Renal cortex interstitium (tissue), 11 donors: ENCODE measurements at regions not wholly inside any gene's neighbourhood (a gene's known extent, or its start where the extent isn't known, plus 50 kb on each side); places are given as distances from the start of the nearest gene placed in this dataset.
"Not testable (repeated sequence)": the region's sequence is repeated elsewhere in the genome, so short reads cannot be mapped to it uniquely, and the experiment has no call there.

ENCODE experiments used
- DNase-seq, 11 donors: peaks; one replicate each; pipeline ENCODE4 v3.0.0-alpha.2; 2013; ENCODE audit warnings: low read depth in 9 of 11, low spot score in 4 of 11; ENCODE audit errors: extremely low read depth in 1 of 11

- DNase-seq: no peak
These were observed 731.0 kb downstream of the EPHA7 start for GRCh38 chr6:92688342-92688741.

DNA sequence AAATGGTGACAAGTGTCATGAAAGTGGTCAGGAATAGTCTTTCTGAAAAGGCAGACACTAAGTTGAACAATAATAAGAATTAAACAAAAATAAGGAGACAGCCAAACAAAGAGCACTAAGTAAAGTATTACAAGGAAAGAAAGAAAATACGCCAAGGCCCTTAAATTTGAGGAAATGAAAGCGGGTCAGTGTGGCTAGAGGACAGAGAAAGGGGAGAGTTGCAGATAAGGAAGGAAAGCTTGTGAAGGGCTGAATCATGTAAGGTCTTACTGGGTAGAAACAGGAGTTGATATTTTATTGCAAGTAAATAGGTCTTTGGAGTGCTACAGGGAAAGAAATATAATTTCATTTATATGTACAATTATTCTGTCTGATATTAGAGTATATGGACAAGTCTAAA, 732.1 kb downstream of the EPHA7 start:
- no peak for DNase-seq

GRCh38 chr6:92684386-92684785, 735.0 kb downstream of the EPHA7 start:
- no peak for DNase-seq

DNA sequence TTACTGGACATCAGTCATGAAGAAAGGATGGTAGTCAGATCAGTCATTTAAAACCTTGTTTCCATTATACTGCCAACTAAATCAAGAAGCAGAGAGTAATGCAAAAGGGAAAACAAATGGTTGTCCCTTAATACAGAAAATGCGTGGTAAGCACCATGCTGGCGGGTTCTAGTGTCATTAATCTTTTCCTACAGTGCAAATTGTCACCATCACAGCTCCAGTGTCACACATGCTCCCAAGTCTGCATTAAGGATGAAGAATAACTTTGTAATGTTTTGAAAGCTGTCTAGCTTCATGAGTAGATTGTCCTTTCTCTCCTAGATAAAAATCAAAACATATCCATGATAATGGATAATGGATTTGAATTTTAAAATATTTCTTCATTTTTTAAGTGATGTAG, 735.6 kb downstream of the EPHA7 start:
- DNase-seq: no peak

DNA sequence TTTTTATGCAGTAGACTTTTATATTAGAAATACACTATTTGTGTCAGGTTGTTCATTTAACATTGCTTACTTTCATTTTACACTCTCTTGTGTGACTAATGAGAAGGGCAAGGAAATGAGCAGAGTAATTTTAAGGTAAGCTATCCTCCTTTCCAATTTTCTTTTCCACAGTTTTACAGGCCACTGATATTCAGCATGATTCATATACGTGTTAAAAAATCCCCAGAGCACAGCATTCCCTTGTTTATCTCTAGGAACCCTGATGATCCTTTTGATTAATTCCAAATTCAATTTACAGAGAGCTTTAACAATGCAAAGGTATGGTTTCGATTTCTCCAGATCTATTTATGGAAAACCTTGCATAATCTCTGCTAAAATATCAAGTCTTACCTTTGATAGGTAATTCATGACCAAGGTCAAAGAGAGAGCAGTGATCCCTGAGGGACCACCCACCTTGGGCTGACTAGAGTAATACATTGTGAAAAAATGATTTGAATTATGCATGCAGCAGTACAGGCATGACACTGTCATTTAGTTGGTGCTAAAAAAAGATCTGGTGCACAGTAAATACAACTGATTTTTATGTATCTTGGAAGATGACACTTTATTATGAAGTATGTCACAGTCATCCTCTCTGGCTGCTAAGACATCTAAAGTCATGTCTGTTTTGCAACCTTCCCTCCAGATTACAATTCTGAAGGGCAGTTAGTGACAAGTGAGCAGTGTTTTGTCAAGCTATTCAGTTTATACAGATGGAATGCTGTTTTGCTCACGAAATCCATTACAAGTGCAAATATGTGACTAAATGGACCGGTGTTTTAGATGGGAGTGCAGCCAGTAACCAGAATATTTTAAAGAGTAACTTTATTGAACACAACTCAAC, 736.6 kb downstream of the EPHA7 start:
- DNase-seq: peak in 1 of 11 donors; percentile 3

GRCh38 chr6:92681401-92681800, 738.0 kb downstream of the EPHA7 start:
- no peak for DNase-seq

DNA sequence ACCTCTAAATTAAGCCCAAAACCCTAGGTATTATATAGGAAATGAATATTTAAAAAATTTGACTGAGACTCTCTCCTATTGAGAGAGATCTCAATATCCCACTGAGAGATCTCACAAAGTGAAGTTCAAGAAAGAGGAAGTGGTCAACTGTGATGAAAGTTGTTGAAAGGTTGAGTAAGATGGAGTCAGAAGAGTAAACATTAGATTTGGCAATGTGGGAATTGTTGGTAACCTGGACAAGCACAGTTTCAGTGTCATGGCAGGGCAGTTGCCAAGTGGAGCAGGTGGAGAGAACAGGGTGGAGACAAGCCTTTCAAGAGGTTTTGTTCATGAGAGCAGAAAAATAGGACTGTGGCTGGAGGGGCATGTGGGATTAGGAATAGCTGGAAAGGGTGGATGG, 747.9 kb downstream of the EPHA7 start:
- DNase-seq: not testable (repeated sequence)

GRCh38 chr6:92667843-92668242, 751.5 kb downstream of the EPHA7 start:
- DNase-seq: no peak

DNA sequence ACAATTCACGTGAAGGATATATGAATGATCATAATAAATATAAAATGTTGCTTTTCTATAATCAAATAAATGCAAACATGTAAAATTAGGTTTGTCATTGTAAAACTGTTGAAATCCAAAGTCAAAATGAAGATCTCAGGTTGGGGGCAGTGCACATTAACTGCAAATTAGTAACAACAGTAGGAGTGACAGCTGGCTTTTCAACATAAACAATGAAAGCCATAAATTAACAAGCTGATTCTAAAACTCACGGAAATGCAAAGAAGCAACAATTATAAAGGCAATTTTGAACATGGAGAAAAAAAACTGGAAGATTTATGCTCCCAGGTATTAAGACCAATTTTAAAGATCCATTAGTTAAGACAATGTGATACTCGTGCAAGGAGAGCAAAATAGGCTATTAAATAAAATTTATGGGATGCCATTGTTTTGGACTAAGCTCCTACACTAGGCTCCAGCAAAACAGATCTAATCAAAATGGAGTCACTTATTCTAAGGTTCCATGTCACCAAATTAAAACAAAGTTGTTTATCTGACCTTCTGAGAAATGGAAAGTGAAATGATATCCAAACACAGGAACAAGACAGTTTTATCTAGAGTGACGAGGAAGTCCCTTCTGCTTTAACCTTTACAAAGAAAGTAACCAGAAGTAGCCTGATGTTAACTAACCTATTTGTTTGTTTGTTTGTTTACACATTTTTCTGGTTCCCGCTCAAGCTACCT, 770.8 kb downstream of the EPHA7 start:
- DNase-seq: peak in 1 of 11 donors; percentile 4

DNA sequence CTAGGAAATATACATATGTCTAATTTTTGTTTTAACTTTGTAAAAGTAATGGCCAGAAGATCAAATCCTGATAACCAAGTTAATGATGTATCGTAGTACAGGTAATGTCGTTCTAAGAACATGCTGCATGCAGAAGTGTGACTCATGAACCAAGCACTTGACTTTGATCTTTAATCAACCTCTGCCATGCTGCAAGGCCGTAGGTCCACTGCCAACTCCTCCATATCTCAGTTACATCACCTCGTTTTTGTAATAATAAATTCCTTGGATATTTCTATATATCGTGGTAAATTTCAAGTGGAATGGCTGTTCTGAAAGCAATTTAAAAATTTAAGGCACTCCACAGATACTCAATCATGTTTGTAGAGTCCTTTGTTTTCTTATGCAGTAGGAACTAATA, 771.7 kb downstream of the EPHA7 start:
- DNase-seq: no peak

GRCh38 chr6:92644104-92644791, 775.1 kb downstream of the EPHA7 start:
- DNase-seq: not testable (repeated sequence)

DNA sequence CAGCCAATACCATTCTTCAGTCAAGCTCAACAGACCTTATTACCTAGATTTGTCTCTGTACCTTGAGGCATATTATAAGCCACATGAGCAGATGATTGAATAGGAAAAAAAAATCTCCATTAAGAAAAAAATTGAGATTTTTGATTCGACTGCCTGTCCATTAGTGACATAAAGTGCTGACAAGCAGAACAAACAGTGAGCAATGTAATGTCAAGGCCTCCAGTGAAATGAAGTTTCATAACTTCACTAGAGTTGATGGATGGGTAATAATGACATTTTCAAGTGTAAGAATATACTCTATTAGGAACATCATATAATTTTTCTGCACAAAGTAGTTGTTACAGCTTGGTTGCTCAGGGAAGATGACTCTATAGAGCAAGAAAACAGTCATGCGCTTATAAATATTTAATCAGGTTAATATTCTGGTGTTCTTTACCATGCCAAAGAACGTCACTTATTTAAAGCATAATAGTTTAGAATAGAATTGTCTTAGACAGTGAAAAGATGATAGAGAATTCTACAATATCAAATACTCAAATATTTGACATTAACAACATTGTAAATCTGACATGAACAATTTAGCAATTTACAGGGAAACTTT, 783.7 kb downstream of the EPHA7 start:
- no peak for DNase-seq

DNA sequence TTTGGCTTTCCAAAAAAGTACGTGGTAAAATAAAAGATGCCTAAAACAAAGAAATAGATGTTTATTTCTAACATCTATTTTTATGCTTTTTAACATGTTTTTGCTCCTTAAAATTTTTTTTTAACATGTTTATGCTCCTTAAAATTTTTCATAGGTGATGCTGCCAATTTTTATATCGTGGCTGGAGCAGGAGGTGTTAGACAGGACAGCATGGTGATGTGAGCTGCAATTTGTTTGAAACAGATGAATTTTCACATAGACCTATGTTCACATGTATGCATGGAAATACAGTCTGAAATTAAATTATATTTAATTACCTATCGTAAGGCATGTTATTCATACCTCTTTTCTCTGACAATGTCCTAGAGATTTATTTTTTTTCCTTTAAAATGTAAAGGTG, 784.8 kb downstream of the EPHA7 start:
- no peak for DNase-seq

DNA sequence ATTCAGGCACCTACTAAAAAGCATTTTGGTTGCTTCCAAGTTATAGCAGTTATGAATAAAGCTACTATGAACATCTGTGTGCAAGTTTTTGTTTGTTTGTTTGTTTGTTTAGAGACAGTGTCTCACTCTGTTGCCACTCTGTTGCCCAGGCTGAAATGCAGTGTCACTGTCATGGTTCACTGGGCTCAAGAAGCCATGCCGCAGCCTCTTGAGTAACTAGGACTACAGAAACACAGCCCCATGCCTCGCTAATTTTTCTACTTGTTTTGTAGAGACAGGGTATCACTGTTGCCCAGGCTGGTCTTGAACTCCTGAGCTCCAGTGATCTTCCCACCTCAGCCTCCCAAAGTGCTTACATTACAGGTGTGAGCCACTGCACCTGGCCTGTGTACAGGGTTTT, 795.9 kb downstream of the EPHA7 start:
- DNase-seq: no peak

DNA sequence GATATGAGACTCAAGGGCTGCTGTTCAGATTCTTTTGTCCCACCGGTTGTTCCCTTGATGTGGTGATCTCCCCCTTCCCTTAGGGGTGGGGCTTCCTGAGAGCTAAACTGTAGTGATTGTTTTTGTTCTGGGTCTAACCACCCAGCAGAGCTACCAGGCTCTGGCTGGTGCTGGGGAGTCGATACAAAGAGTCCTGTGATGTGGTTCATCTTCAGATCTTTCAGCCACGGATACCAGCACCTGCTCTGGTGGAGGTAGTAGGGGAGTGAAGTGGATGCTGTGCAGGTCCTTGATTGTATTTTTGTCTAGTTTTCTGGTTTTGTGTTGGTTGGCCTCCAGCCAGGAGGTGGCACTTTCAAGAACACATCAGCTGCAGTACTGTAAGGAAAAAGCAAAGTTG, 801.6 kb downstream of the EPHA7 start:
- no peak for DNase-seq

DNA sequence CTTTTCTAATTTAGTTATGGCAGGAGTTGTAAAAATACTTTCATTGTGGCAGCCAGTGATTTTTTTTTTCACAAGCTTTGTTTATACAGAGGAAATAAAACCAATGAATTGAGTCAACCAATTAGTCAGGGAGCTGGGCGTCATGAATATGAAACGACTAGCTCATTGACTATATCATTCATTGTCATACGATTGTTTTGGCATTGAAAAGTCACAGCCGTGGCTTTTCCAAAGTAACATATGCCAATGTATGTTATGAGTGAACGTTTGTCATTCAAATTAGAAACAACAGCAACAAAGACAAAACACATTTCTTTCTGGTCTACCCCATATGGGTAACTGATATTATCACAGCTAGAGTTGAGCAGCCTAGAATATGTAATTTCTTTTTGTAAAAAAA, 810.6 kb downstream of the EPHA7 start:
- no peak for DNase-seq

GRCh38 chr6:92593201-92593600, 826.2 kb downstream of the EPHA7 start:
- DNase-seq: no peak

- no peak for DNase-seq
These were observed 829.4 kb downstream of the EPHA7 start for GRCh38 chr6:92589996-92590395.

DNA sequence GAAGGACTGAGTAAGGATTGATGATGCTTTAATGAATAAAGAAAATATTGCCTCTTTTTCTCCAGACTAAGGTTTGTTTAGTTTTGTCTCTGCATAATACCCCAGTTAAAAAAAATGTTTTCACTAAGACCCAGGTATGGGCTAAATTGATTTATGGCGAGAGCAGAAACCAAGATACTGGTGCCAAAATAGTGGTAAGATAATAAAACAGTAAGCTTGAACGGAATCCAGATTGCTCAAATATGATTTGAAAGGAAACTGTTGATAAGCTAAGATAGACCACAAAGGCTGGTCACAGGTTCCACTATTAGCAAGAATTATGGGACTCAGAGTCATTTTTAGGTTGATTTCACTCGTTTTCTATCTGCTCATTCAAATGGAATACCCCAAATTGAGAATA, 831.2 kb downstream of the EPHA7 start:
- DNase-seq: no peak

- no peak for DNase-seq
These were observed 831.8 kb downstream of the EPHA7 start for GRCh38 chr6:92587525-92587924.
